SK-N-MC (cell line): ENCODE measurements at regions not wholly inside any gene's neighbourhood (a gene's known extent, or its start where the extent isn't known, plus 50 kb on each side); places are given as distances from the start of the nearest gene placed in this dataset.

Experiments
- EZH2 ChIP-seq: fragments of 200-600 bp; sonication (generic); IDR thresholded peaks from one replicate; pipeline ENCODE4 v1.6.1; 2017; ENCODE audit warnings: antibody characterized with exemption
- POLR2AphosphoS5 ChIP-seq: IDR thresholded peaks from 2 replicates; pipeline ENCODE4 v1.6.1; 2012; ENCODE audit warnings: mild to moderate bottlenecking, low read depth, low read length, borderline replicate concordance

GRCh38 chr5:27463446-27464149, 425.2 kb upstream of the CDH9 start:
- TF ChIP-seq EZH2 (no peak), POLR2AphosphoS5 (no peak)
